ENCODE measurements at regions not wholly inside any gene's neighbourhood (a gene's known extent, or its start where the extent isn't known, plus 50 kb on each side); places are given as distances from the start of the nearest gene placed in this dataset.

DNA sequence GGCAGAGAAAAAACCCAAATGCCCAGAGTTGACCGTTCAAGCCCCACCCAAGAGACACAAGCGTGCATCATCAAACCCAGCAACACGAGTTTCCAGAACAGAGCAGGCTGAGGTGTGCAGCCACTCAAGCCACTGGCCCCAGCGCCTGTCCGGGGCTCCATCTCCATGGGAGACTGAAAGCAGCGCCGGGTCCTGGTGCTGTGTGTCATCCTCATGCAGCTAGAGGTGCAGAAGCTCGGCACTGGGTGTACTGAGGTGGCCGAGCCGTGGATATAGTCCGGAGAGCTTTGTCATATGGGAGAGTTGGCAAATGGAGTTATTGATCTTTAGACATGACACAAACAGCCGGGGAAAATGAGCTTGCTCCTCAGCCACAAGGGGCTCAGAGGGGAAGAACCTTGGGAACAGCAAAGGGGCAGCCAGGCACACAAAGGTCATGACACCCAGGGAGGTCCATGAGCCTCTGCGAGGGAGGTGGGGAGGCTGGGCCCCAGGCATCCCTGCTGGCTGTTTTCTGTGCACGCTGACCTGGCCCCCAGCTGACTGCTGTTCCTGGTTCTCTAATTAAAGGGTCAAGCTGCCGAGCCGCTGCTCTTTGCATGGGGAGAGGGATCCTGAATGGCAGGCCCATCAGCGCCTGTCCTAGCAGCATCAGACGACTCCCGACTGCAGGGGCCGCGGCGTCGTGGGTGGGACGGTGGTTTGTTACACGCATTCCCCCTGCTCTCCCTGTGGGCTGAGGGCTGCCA, 145.4 kb upstream of the SFSWAP start:
- no peak overlapping the region for H2BK12ac ChIP-seq (ENCODE audit: low read length)
- DNase-seq = no peak
- no CpG with 5 or more reads among the region's 25 CpGs for WGBS (ENCODE audit: extremely low coverage, insufficient coverage, insufficient read length)

DNA sequence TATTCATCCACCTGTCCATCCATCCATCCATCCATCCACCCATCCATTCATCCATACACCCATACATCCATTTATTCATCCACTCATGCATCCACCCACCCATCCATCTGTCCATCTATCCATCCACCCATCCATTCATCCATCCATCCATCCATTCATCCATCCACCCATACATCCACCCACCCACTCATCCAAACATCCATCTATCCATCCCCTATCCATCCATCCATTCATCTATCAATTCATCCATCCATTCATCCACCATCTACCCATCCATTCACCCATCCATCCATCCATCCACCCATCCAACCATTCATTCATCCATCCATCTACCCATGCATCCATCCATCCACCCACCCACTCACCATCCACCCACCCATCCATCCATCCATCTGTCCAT, 142.6 kb upstream of the SFSWAP start:
- Histone ChIP-seq H3K18ac (ENCODE audit: low read length) (no peak overlapping the region), H3K4ac (ENCODE audit: low read depth, low read length) (no peak overlapping the region), H2AK5ac (ENCODE audit: low read length) (no peak overlapping the region), H4K8ac (ENCODE audit: low read depth, low read length) (no peak overlapping the region), H3K14ac (ENCODE audit: low read length) (no peak overlapping the region), H2BK5ac (ENCODE audit: low read depth, low read length, poor library complexity) (no peak overlapping the region), H4K91ac (ENCODE audit: low read depth, low read length) (no peak overlapping the region), H3K36me3 (ENCODE audit: control insufficient read depth in 1 of 2, insufficient read depth in 2 of 2, low read length in 2 of 2) (no peaks in the 10 kb centered on the region), H3K27me3 (ENCODE audit: insufficient read depth, low read length) (no peaks in the 10 kb centered on the region), H3K4me1 (ENCODE audit: control insufficient read depth in 1 of 2, insufficient read depth in 2 of 2, low read length in 2 of 2) (no peaks in the 10 kb centered on the region), H3K9me3 (ENCODE audit: insufficient read depth, low read depth, low read length) (peaks cover 5% of the 10 kb centered on the region), H3K23ac (ENCODE audit: low read length) (no peak overlapping the region), H2AFZ (ENCODE audit: insufficient read depth, low read length, poor library complexity) (no peak overlapping the region), H3K79me2 (ENCODE audit: control insufficient read depth, insufficient read depth, low read length, poor library complexity) (no peaks in the 10 kb centered on the region), H3K79me1 (ENCODE audit: low read length) (no peaks in the 10 kb centered on the region), H4K12ac (ENCODE audit: low read depth, low read length) (no peak overlapping the region), H2BK120ac (ENCODE audit: insufficient read depth, low read length, poor library complexity) (no peak overlapping the region), H3K9ac (ENCODE audit: low read length) (no peak overlapping the region), H2BK12ac (ENCODE audit: low read length) (no peak overlapping the region), H3K4me3 (ENCODE audit: low read depth, low read length) (no peak overlapping the region), H3K27ac (ENCODE audit: low read depth, low read length) (no peak overlapping the region), H3K4me2 (ENCODE audit: low read length) (no peak overlapping the region)
- no peak for DNase-seq

More for the DNA sequence above, 145.4 kb upstream of the SFSWAP start:
- Histone ChIP-seq H3K4ac (ENCODE audit: low read depth, low read length) (no peak overlapping the region), H2AK5ac (ENCODE audit: low read length) (no peak overlapping the region), H3K36me3 (ENCODE audit: control insufficient read depth in 1 of 2, insufficient read depth in 2 of 2, low read length in 2 of 2) (no peaks in the 10 kb centered on the region), H3K79me2 (ENCODE audit: control insufficient read depth, insufficient read depth, low read length, poor library complexity) (no peaks in the 10 kb centered on the region), H3K14ac (ENCODE audit: low read length) (no peak overlapping the region), H3K9me3 (ENCODE audit: insufficient read depth, low read depth, low read length) (peaks cover 2% of the 10 kb centered on the region), H3K4me1 (ENCODE audit: control insufficient read depth in 1 of 2, insufficient read depth in 2 of 2, low read length in 2 of 2) (no peaks in the 10 kb centered on the region), H3K4me3 (ENCODE audit: low read depth, low read length) (no peak overlapping the region), H3K18ac (ENCODE audit: low read length) (no peak overlapping the region), H4K91ac (ENCODE audit: low read depth, low read length) (no peak overlapping the region), H3K4me2 (ENCODE audit: low read length) (no peak overlapping the region), H3K9ac (ENCODE audit: low read length) (no peak overlapping the region), H2AFZ (ENCODE audit: insufficient read depth, low read length, poor library complexity) (no peak overlapping the region), H2BK5ac (ENCODE audit: low read depth, low read length, poor library complexity) (no peak overlapping the region), H3K79me1 (ENCODE audit: low read length) (no peaks in the 10 kb centered on the region), H3K23ac (ENCODE audit: low read length) (no peak overlapping the region), H3K27ac (ENCODE audit: low read depth, low read length) (no peak overlapping the region), H2BK120ac (ENCODE audit: insufficient read depth, low read length, poor library complexity) (no peak overlapping the region), H4K12ac (ENCODE audit: low read depth, low read length) (no peak overlapping the region), H4K8ac (ENCODE audit: low read depth, low read length) (no peak overlapping the region), H3K27me3 (ENCODE audit: insufficient read depth, low read length) (no peaks in the 10 kb centered on the region)

DNA sequence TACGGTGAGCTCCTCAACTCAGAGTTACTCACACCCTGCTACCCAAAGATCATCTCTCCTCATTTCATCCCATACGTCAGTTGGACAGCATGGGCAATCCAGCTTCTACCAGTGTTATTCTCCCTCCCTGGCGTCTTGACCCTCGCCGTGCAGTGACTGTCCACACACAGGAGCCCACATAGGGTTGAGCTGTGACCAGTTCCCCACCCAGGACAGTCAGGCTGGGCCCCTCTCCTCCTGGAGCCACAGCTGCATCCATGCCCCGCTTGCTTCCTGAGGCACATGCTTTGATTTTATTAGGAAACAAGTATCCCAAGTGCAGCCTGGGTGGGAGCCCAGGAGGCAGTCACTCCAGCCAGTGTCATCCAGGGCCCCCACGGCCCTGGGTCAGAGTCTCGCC, 140.3 kb upstream of the SFSWAP start:
- Histone ChIP-seq H3K9ac (ENCODE audit: low read length) (no peak overlapping the region), H3K4ac (ENCODE audit: low read depth, low read length) (no peak overlapping the region), H3K27ac (ENCODE audit: low read depth, low read length) (no peak overlapping the region), H4K91ac (ENCODE audit: low read depth, low read length) (no peak overlapping the region), H3K36me3 (ENCODE audit: control insufficient read depth in 1 of 2, insufficient read depth in 2 of 2, low read length in 2 of 2) (no peaks in the 10 kb centered on the region), H3K18ac (ENCODE audit: low read length) (no peak overlapping the region), H3K9me3 (ENCODE audit: insufficient read depth, low read depth, low read length) (peaks cover 5% of the 10 kb centered on the region), H2AFZ (ENCODE audit: insufficient read depth, low read length, poor library complexity) (no peak overlapping the region), H2BK5ac (ENCODE audit: low read depth, low read length, poor library complexity) (no peak overlapping the region), H4K12ac (ENCODE audit: low read depth, low read length) (no peak overlapping the region), H3K4me1 (ENCODE audit: control insufficient read depth in 1 of 2, insufficient read depth in 2 of 2, low read length in 2 of 2) (no peaks in the 10 kb centered on the region), H3K79me2 (ENCODE audit: control insufficient read depth, insufficient read depth, low read length, poor library complexity) (no peaks in the 10 kb centered on the region), H2BK12ac (ENCODE audit: low read length) (no peak overlapping the region), H3K23ac (ENCODE audit: low read length) (no peak overlapping the region), H2AK5ac (ENCODE audit: low read length) (no peak overlapping the region), H2BK120ac (ENCODE audit: insufficient read depth, low read length, poor library complexity) (no peak overlapping the region), H3K79me1 (ENCODE audit: low read length) (no peaks in the 10 kb centered on the region), H4K8ac (ENCODE audit: low read depth, low read length) (no peak overlapping the region), H3K14ac (ENCODE audit: low read length) (no peak overlapping the region), H3K4me3 (ENCODE audit: low read depth, low read length) (no peak overlapping the region), H3K4me2 (ENCODE audit: low read length) (no peak overlapping the region), H3K27me3 (ENCODE audit: insufficient read depth, low read length) (no peaks in the 10 kb centered on the region)
- DNase-seq = no peak
- no CpG with 5 or more reads among the region's 8 CpGs for WGBS (ENCODE audit: extremely low coverage, insufficient coverage, insufficient read length)

DNA sequence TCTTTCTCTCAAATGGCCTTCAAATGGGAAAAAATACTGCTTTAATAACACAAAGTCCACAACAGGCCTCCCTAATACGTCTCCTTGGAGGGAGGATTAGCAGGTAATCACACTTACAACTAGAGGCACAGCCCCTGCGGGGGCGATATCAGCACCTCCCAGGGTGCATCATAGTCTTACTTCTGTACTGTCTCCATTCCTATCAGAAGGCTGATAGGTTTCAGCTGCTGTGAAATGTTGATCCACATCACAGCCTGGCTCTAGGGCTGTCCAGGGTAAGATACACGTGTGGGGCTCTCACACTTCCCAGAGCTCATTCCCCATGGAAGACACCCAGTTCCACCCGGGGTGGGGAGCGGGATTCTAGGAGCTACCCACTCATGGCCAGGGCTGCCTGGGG, 139.1 kb upstream of the SFSWAP start:
- no CpG with 5 or more reads among the region's 6 CpGs for WGBS (ENCODE audit: extremely low coverage, insufficient coverage, insufficient read length)

More for the DNA sequence above, 139.1 kb upstream of the SFSWAP start:
- Histone ChIP-seq H3K79me1 (ENCODE audit: low read length) (no peaks in the 10 kb centered on the region), H2BK12ac (ENCODE audit: low read length) (no peak overlapping the region), H3K36me3 (ENCODE audit: control insufficient read depth in 1 of 2, insufficient read depth in 2 of 2, low read length in 2 of 2) (no peaks in the 10 kb centered on the region), H3K9me3 (ENCODE audit: insufficient read depth, low read depth, low read length) (peaks cover 11% of the 10 kb centered on the region), H3K4ac (ENCODE audit: low read depth, low read length) (no peak overlapping the region), H2BK120ac (ENCODE audit: insufficient read depth, low read length, poor library complexity) (no peak overlapping the region), H2AK5ac (ENCODE audit: low read length) (no peak overlapping the region), H3K79me2 (ENCODE audit: control insufficient read depth, insufficient read depth, low read length, poor library complexity) (no peaks in the 10 kb centered on the region), H3K14ac (ENCODE audit: low read length) (no peak overlapping the region), H3K4me1 (ENCODE audit: control insufficient read depth in 1 of 2, insufficient read depth in 2 of 2, low read length in 2 of 2) (no peaks in the 10 kb centered on the region), H4K8ac (ENCODE audit: low read depth, low read length) (no peak overlapping the region), H3K27me3 (ENCODE audit: insufficient read depth, low read length) (no peaks in the 10 kb centered on the region), H3K4me2 (ENCODE audit: low read length) (no peak overlapping the region), H3K18ac (ENCODE audit: low read length) (no peak overlapping the region), H3K9ac (ENCODE audit: low read length) (no peak overlapping the region), H4K91ac (ENCODE audit: low read depth, low read length) (no peak overlapping the region), H3K4me3 (ENCODE audit: low read depth, low read length) (no peak overlapping the region), H3K23ac (ENCODE audit: low read length) (no peak overlapping the region), H2AFZ (ENCODE audit: insufficient read depth, low read length, poor library complexity) (no peak overlapping the region), H3K27ac (ENCODE audit: low read depth, low read length) (no peak overlapping the region), H4K12ac (ENCODE audit: low read depth, low read length) (no peak overlapping the region), H2BK5ac (ENCODE audit: low read depth, low read length, poor library complexity) (no peak overlapping the region)
- DNase-seq = no peak

Data from trophoblast cell (in vitro differentiated cells and primary cell).